ENCODE measurements at regions not wholly inside any gene's neighbourhood (a gene's known extent, or its start where the extent isn't known, plus 50 kb on each side); places are given as distances from the start of the nearest gene placed in this dataset.

DNA sequence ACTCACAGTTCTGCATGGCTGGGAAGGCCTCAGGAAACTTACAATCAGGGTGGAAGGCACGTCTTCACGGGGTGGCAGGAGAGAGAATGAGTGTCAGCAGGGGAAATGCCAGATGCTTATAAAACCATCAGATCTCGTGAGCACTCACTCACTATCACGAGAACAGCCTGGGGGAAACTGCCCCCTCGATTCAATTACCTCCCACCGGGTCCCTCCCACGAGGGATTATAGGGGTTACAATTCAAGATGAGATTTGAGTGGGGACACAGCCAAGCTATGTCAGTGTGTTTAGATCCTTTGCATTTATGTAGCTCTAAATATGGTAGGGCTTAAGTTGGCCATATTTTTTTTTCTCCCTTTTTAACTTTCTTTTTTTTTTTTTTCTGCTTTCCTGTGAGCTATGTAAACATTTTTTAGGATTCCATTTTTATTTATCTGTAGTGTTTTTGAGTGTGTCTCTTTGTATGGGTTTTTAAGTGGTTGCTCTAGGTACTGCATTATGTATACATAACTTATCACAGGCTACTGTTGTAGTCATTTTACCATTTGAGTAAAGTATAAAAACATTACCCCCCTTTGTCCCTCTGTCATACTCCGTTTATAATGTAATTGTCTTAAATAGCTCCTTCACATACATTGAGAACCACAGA, 79.0 kb downstream of the ADRA2C start (continued):
- TF ChIP-seq, protein P1, sequence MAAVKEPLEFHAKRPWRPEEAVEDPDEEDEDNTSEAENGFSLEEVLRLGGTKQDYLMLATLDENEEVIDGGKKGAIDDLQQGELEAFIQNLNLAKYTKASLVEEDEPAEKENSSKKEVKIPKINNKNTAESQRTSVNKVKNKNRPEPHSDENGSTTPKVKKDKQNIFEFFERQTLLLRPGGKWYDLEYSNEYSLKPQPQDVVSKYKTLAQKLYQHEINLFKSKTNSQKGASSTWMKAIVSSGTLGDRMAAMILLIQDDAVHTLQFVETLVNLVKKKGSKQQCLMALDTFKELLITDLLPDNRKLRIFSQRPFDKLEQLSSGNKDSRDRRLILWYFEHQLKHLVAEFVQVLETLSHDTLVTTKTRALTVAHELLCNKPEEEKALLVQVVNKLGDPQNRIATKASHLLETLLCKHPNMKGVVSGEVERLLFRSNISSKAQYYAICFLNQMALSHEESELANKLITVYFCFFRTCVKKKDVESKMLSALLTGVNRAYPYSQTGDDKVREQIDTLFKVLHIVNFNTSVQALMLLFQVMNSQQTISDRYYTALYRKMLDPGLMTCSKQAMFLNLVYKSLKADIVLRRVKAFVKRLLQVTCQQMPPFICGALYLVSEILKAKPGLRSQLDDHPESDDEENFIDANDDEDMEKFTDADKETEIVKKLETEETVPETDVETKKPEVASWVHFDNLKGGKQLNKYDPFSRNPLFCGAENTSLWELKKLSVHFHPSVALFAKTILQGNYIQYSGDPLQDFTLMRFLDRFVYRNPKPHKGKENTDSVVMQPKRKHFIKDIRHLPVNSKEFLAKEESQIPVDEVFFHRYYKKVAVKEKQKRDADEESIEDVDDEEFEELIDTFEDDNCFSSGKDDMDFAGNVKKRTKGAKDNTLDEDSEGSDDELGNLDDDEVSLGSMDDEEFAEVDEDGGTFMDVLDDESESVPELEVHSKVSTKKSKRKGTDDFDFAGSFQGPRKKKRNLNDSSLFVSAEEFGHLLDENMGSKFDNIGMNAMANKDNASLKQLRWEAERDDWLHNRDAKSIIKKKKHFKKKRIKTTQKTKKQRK (IDR thresholded peaks at IDR 0.05; ENCODE audit: borderline replicate concordance, low read depth, low read length) = no peak
- no peak for TF ChIP-seq ZNF764 (CRISPR knock-in tag; IDR thresholded peaks at IDR 0.05; ENCODE audit: low read depth)
- TF ChIP-seq PHB (CRISPR knock-in tag; IDR thresholded peaks at IDR 0.05) = no peak
- TF ChIP-seq ZNF785 (CRISPR knock-in tag; IDR thresholded peaks at IDR 0.05) = no peak
- TF ChIP-seq, protein P2, sequence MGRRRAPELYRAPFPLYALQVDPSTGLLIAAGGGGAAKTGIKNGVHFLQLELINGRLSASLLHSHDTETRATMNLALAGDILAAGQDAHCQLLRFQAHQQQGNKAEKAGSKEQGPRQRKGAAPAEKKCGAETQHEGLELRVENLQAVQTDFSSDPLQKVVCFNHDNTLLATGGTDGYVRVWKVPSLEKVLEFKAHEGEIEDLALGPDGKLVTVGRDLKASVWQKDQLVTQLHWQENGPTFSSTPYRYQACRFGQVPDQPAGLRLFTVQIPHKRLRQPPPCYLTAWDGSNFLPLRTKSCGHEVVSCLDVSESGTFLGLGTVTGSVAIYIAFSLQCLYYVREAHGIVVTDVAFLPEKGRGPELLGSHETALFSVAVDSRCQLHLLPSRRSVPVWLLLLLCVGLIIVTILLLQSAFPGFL (CRISPR knock-in tag; IDR thresholded peaks at IDR 0.05) = no peak
- TF ChIP-seq TAF9B (IDR thresholded peaks at IDR 0.05; ENCODE audit: partially characterized antibody) = no peak
- TF ChIP-seq FOXA3 (CRISPR knock-in tag; conservative IDR thresholded peaks at IDR 0.05 in 1 of 2, IDR thresholded peaks at IDR 0.05 in 1 of 2) = no peak
- TF ChIP-seq, protein P3, sequence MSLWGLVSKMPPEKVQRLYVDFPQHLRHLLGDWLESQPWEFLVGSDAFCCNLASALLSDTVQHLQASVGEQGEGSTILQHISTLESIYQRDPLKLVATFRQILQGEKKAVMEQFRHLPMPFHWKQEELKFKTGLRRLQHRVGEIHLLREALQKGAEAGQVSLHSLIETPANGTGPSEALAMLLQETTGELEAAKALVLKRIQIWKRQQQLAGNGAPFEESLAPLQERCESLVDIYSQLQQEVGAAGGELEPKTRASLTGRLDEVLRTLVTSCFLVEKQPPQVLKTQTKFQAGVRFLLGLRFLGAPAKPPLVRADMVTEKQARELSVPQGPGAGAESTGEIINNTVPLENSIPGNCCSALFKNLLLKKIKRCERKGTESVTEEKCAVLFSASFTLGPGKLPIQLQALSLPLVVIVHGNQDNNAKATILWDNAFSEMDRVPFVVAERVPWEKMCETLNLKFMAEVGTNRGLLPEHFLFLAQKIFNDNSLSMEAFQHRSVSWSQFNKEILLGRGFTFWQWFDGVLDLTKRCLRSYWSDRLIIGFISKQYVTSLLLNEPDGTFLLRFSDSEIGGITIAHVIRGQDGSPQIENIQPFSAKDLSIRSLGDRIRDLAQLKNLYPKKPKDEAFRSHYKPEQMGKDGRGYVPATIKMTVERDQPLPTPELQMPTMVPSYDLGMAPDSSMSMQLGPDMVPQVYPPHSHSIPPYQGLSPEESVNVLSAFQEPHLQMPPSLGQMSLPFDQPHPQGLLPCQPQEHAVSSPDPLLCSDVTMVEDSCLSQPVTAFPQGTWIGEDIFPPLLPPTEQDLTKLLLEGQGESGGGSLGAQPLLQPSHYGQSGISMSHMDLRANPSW (CRISPR knock-in tag; IDR thresholded peaks at IDR 0.05) = no peak
- no peak for TF ChIP-seq ZNF766 (CRISPR knock-in tag; conservative IDR thresholded peaks at IDR 0.05)

All from K562 (cell line).